ENCODE measurements at regions not wholly inside any gene's neighbourhood (a gene's known extent, or its start where the extent isn't known, plus 50 kb on each side); places are given as distances from the start of the nearest gene placed in this dataset.

DNA sequence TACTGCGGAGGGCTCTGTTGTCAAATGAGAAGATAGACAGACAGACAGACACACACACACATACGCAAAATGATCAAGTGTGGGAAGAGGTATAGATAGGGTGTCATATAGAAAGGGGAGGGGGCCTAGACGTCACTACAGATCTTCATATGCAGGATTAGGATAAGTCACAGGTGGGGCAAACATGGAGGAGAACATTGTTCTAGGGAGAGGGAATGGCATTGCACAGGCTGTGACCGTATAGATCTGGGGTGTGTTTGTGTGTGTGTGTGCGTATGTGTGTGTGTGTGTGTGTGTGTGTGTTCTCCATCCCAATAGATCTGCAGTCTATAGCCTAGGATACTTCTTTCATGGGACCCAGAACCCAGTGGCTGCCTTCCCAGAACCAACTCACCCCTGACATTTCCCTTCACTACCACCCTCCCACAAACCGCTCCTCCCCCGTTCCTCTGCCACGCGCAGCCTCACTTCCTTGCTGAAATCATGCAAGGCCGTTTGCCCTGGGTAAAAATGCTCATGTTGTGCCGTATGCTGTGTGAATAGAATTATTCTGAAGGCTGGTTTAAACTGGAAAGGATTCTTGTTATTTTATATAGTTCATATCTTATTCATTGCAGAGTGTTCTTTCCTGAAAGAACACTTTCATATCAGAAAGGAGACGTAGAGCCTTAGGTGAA, 50.5 kb upstream of the CCL1 start (continued):
- TF ChIP-seq, protein P1, sequence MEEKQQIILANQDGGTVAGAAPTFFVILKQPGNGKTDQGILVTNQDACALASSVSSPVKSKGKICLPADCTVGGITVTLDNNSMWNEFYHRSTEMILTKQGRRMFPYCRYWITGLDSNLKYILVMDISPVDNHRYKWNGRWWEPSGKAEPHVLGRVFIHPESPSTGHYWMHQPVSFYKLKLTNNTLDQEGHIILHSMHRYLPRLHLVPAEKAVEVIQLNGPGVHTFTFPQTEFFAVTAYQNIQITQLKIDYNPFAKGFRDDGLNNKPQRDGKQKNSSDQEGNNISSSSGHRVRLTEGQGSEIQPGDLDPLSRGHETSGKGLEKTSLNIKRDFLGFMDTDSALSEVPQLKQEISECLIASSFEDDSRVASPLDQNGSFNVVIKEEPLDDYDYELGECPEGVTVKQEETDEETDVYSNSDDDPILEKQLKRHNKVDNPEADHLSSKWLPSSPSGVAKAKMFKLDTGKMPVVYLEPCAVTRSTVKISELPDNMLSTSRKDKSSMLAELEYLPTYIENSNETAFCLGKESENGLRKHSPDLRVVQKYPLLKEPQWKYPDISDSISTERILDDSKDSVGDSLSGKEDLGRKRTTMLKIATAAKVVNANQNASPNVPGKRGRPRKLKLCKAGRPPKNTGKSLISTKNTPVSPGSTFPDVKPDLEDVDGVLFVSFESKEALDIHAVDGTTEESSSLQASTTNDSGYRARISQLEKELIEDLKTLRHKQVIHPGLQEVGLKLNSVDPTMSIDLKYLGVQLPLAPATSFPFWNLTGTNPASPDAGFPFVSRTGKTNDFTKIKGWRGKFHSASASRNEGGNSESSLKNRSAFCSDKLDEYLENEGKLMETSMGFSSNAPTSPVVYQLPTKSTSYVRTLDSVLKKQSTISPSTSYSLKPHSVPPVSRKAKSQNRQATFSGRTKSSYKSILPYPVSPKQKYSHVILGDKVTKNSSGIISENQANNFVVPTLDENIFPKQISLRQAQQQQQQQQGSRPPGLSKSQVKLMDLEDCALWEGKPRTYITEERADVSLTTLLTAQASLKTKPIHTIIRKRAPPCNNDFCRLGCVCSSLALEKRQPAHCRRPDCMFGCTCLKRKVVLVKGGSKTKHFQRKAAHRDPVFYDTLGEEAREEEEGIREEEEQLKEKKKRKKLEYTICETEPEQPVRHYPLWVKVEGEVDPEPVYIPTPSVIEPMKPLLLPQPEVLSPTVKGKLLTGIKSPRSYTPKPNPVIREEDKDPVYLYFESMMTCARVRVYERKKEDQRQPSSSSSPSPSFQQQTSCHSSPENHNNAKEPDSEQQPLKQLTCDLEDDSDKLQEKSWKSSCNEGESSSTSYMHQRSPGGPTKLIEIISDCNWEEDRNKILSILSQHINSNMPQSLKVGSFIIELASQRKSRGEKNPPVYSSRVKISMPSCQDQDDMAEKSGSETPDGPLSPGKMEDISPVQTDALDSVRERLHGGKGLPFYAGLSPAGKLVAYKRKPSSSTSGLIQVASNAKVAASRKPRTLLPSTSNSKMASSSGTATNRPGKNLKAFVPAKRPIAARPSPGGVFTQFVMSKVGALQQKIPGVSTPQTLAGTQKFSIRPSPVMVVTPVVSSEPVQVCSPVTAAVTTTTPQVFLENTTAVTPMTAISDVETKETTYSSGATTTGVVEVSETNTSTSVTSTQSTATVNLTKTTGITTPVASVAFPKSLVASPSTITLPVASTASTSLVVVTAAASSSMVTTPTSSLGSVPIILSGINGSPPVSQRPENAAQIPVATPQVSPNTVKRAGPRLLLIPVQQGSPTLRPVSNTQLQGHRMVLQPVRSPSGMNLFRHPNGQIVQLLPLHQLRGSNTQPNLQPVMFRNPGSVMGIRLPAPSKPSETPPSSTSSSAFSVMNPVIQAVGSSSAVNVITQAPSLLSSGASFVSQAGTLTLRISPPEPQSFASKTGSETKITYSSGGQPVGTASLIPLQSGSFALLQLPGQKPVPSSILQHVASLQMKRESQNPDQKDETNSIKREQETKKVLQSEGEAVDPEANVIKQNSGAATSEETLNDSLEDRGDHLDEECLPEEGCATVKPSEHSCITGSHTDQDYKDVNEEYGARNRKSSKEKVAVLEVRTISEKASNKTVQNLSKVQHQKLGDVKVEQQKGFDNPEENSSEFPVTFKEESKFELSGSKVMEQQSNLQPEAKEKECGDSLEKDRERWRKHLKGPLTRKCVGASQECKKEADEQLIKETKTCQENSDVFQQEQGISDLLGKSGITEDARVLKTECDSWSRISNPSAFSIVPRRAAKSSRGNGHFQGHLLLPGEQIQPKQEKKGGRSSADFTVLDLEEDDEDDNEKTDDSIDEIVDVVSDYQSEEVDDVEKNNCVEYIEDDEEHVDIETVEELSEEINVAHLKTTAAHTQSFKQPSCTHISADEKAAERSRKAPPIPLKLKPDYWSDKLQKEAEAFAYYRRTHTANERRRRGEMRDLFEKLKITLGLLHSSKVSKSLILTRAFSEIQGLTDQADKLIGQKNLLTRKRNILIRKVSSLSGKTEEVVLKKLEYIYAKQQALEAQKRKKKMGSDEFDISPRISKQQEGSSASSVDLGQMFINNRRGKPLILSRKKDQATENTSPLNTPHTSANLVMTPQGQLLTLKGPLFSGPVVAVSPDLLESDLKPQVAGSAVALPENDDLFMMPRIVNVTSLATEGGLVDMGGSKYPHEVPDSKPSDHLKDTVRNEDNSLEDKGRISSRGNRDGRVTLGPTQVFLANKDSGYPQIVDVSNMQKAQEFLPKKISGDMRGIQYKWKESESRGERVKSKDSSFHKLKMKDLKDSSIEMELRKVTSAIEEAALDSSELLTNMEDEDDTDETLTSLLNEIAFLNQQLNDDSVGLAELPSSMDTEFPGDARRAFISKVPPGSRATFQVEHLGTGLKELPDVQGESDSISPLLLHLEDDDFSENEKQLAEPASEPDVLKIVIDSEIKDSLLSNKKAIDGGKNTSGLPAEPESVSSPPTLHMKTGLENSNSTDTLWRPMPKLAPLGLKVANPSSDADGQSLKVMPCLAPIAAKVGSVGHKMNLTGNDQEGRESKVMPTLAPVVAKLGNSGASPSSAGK (IDR thresholded peaks at IDR 0.05), result peak; percentile 34; the same call in 1 of the 2 replicates
- TF ChIP-seq LCOR (CRISPR knock-in tag; IDR thresholded peaks at IDR 0.05) (no peak), MTA1 (IDR thresholded peaks at IDR 0.05; ENCODE audit: borderline replicate concordance) (no peak)
- TF ChIP-seq, protein P2, sequence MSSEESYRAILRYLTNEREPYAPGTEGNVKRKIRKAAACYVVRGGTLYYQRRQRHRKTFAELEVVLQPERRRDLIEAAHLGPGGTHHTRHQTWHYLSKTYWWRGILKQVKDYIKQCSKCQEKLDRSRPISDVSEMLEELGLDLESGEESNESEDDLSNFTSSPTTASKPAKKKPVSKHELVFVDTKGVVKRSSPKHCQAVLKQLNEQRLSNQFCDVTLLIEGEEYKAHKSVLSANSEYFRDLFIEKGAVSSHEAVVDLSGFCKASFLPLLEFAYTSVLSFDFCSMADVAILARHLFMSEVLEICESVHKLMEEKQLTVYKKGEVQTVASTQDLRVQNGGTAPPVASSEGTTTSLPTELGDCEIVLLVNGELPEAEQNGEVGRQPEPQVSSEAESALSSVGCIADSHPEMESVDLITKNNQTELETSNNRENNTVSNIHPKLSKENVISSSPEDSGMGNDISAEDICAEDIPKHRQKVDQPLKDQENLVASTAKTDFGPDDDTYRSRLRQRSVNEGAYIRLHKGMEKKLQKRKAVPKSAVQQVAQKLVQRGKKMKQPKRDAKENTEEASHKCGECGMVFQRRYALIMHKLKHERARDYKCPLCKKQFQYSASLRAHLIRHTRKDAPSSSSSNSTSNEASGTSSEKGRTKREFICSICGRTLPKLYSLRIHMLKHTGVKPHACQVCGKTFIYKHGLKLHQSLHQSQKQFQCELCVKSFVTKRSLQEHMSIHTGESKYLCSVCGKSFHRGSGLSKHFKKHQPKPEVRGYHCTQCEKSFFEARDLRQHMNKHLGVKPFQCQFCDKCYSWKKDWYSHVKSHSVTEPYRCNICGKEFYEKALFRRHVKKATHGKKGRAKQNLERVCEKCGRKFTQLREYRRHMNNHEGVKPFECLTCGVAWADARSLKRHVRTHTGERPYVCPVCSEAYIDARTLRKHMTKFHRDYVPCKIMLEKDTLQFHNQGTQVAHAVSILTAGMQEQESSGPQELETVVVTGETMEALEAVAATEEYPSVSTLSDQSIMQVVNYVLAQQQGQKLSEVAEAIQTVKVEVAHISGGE (CRISPR knock-in tag; IDR thresholded peaks at IDR 0.05), result peak in 1 of 3 experiments; percentile 44; a peak in 1 of 6 replicates
- TF ChIP-seq, protein P3, sequence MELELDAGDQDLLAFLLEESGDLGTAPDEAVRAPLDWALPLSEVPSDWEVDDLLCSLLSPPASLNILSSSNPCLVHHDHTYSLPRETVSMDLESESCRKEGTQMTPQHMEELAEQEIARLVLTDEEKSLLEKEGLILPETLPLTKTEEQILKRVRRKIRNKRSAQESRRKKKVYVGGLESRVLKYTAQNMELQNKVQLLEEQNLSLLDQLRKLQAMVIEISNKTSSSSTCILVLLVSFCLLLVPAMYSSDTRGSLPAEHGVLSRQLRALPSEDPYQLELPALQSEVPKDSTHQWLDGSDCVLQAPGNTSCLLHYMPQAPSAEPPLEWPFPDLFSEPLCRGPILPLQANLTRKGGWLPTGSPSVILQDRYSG (tag; conservative IDR thresholded peaks at IDR 0.05; ENCODE audit: low read depth), result peak; percentile 59; the same call in 1 of the 2 replicates
- TF ChIP-seq, protein P4, sequence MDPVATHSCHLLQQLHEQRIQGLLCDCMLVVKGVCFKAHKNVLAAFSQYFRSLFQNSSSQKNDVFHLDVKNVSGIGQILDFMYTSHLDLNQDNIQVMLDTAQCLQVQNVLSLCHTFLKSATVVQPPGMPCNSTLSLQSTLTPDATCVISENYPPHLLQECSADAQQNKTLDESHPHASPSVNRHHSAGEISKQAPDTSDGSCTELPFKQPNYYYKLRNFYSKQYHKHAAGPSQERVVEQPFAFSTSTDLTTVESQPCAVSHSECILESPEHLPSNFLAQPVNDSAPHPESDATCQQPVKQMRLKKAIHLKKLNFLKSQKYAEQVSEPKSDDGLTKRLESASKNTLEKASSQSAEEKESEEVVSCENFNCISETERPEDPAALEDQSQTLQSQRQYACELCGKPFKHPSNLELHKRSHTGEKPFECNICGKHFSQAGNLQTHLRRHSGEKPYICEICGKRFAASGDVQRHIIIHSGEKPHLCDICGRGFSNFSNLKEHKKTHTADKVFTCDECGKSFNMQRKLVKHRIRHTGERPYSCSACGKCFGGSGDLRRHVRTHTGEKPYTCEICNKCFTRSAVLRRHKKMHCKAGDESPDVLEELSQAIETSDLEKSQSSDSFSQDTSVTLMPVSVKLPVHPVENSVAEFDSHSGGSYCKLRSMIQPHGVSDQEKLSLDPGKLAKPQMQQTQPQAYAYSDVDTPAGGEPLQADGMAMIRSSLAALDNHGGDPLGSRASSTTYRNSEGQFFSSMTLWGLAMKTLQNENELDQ (CRISPR knock-in tag; IDR thresholded peaks at IDR 0.05; ENCODE audit: borderline replicate concordance), result no peak
